HEK293T (cell line): ENCODE measurements at regions not wholly inside any gene's neighbourhood (a gene's known extent, or its start where the extent isn't known, plus 50 kb on each side); places are given as distances from the start of the nearest gene placed in this dataset.
"Not testable (repeated sequence)": the region's sequence is repeated elsewhere in the genome, so short reads cannot be mapped to it uniquely, and the experiment has no call there.

Source experiments
- CTCF ChIA-PET: fragments of 350-600 bp; formaldehyde crosslinking; extraction: SDS; loops from one replicate; lab custom pipeline; 2021; ENCODE audit warnings: antibody characterized with exemption, inconsistent platforms; lab: Yijun Ruan, JAX
- POLR2A ChIA-PET: fragments of 350-600 bp; formaldehyde crosslinking; extraction: SDS; loops from one replicate; lab custom pipeline; 2020; ENCODE audit warnings: antibody characterized with exemption, inconsistent platforms; lab: Yijun Ruan, JAX
- DNase-seq: peaks from one replicate; pipeline ENCODE4 v3.0.0; 2012; ENCODE audit warnings: mixed read lengths; ENCODE audit errors: extremely low spot score
- ARNT ChIP-seq: fragments of 450-650 bp; IDR thresholded peaks from 2 replicates; pipeline ENCODE4 v1.6.1; 2017; ENCODE audit warnings: mild to moderate bottlenecking
- BHLHE40 ChIP-seq: fragments of 450-650 bp; IDR thresholded peaks from 2 replicates; pipeline ENCODE4 v1.6.1; 2016; ENCODE audit warnings: mild to moderate bottlenecking, moderate library complexity, borderline replicate concordance
- CTBP1 ChIP-seq: fragments of 450-650 bp; IDR thresholded peaks from 2 replicates; pipeline ENCODE4 v1.6.1; 2016; ENCODE audit warnings: borderline replicate concordance
- ELF4 ChIP-seq: fragments of 450-650 bp; IDR thresholded peaks from 2 replicates; pipeline ENCODE4 v1.6.1; 2017; ENCODE audit warnings: antibody characterized with exemption
- FOXA1 ChIP-seq: fragments of 450-650 bp; IDR thresholded peaks from 2 replicates; pipeline ENCODE4 v1.6.1; 2016; ENCODE audit warnings: mild to moderate bottlenecking
- FOXK2 ChIP-seq: fragments of 450-650 bp; IDR thresholded peaks from 2 replicates; pipeline ENCODE4 v1.6.1; 2016; ENCODE audit warnings: mild to moderate bottlenecking
- FOXM1 ChIP-seq: fragments of 450-650 bp; IDR thresholded peaks from 2 replicates; pipeline ENCODE4 v1.6.1; 2017; ENCODE audit warnings: mild to moderate bottlenecking, borderline replicate concordance
- HDGF ChIP-seq: fragments of 450-650 bp; IDR thresholded peaks from 2 replicates; pipeline ENCODE4 v1.6.1; 2017; ENCODE audit warnings: antibody characterized with exemption, borderline replicate concordance
- L3MBTL2 ChIP-seq: fragments of 450-650 bp; conservative IDR thresholded peaks from 2 replicates; pipeline ENCODE4 v1.6.1; 2016; ENCODE audit warnings: mild to moderate bottlenecking
- LEF1 ChIP-seq: fragments of 450-650 bp; IDR thresholded peaks from 2 replicates; pipeline ENCODE4 v1.6.1; 2017; ENCODE audit warnings: mild to moderate bottlenecking, borderline replicate concordance
- NFRKB ChIP-seq: fragments of 450-650 bp; IDR thresholded peaks from 2 replicates; pipeline ENCODE4 v1.6.1; 2016; ENCODE audit warnings: mild to moderate bottlenecking, moderate library complexity
- PKNOX1 ChIP-seq: fragments of 450-650 bp; IDR thresholded peaks from 2 replicates; pipeline ENCODE4 v1.6.1; 2016
- SP1 ChIP-seq: fragments of 450-650 bp; IDR thresholded peaks from 2 replicates; pipeline ENCODE4 v1.6.1; 2017
- SUZ12 ChIP-seq: fragments of 450-650 bp; IDR thresholded peaks from 2 replicates; pipeline ENCODE4 v1.6.1; 2016; ENCODE audit warnings: mild to moderate bottlenecking
- TARDBP ChIP-seq: fragments of 450-650 bp; IDR thresholded peaks from 2 replicates; pipeline ENCODE4 v1.6.1; 2016
- ZNF384 ChIP-seq: fragments of 450-650 bp; IDR thresholded peaks from 2 replicates; pipeline ENCODE4 v1.6.1; 2016

GRCh38 chr17:34750004-34750403 is 170.6 kb downstream of the TMEM132E start:
- ChIA-PET POLR2A (no interaction called here), CTCF (no interaction called here)
- TF ChIP-seq L3MBTL2 (no peak), TARDBP (no peak), FOXM1 (no peak), BHLHE40 (no peak), SP1 (no peak), ZNF384 (no peak)
- no peak for DNase-seq

GRCh38 chr17:34741967-34742366 is 162.6 kb downstream of the TMEM132E start:
- ChIA-PET POLR2A (no interaction called here), CTCF (no interaction called here)
- TF ChIP-seq PKNOX1 (no peak), ARNT (no peak), FOXA1 (no peak), SUZ12 (no peak), TARDBP (no peak), FOXM1 (no peak), BHLHE40 (no peak), ELF4 (no peak), CTBP1 (no peak), HDGF (no peak), FOXK2 (no peak)
- no peak for DNase-seq

GRCh38 chr17:34740565-34741520 is 161.5 kb downstream of the TMEM132E start:
- TF ChIP-seq L3MBTL2 (no peak), PKNOX1 (no peak), FOXM1 (no peak), HDGF (no peak), CTBP1 (no peak), SUZ12 (no peak), ZNF384 (no peak), ELF4 (no peak), ARNT (no peak), SP1 (no peak), FOXA1 (no peak), FOXK2 (no peak), NFRKB (no peak)
- ChIA-PET CTCF (interaction anchor here (1.6 kb wide), 1 partner anchor 198 kb away, joined by 5 read pairs; no protein-coding TSS in a partner anchor), POLR2A (no interaction called here)

GRCh38 chr17:34739386-34739785 is 160.0 kb downstream of the TMEM132E start:
- TF ChIP-seq FOXM1, result no peak
- no peak for TF ChIP-seq FOXK2
- no peak for TF ChIP-seq BHLHE40
- TF ChIP-seq ZNF384, result no peak
- TF ChIP-seq HDGF, result no peak
- TF ChIP-seq FOXA1, result no peak
- no peak for TF ChIP-seq PKNOX1
- no peak for TF ChIP-seq L3MBTL2
- no peak for TF ChIP-seq ELF4
- no peak for TF ChIP-seq SUZ12
- TF ChIP-seq LEF1, result no peak
- TF ChIP-seq SP1, result no peak
- no peak for TF ChIP-seq CTBP1
- no peak for TF ChIP-seq TARDBP
- TF ChIP-seq NFRKB, result no peak
- no peak for TF ChIP-seq ARNT
- CTCF ChIA-PET, result interaction anchor here (1.6 kb wide), 1 partner anchor 197 kb away, joined by 5 read pairs; no protein-coding TSS in a partner anchor
- DNase-seq, result no peak

More at GRCh38 chr17:34740565-34741520, 161.5 kb downstream of the TMEM132E start:
- DNase-seq, result no peak

GRCh38 chr17:34737673-34738072 is 158.3 kb downstream of the TMEM132E start:
- CTCF ChIA-PET, DNase-seq, POLR2A ChIA-PET: not testable (repeated sequence)

More at GRCh38 chr17:34739386-34739785, 160.0 kb downstream of the TMEM132E start:
- POLR2A ChIA-PET, result no interaction called here

- ChIA-PET CTCF (no interaction called here), POLR2A (no interaction called here)
- no peak for TF ChIP-seq FOXK2
- no peak for TF ChIP-seq BHLHE40
- no peak for TF ChIP-seq LEF1
- no peak for TF ChIP-seq FOXM1
- no peak for TF ChIP-seq SUZ12
- TF ChIP-seq HDGF, result no peak
- TF ChIP-seq ARNT, result no peak
- TF ChIP-seq TARDBP, result no peak
- no peak for TF ChIP-seq L3MBTL2
- TF ChIP-seq SP1, result no peak
- no peak for TF ChIP-seq PKNOX1
- DNase-seq, result no peak
Observed at GRCh38 chr17:34736611-34737010, 157.2 kb downstream of the TMEM132E start.
